WERI-Rb-1 (cell line): ENCODE measurements at regions not wholly inside any gene's neighbourhood (a gene's known extent, or its start where the extent isn't known, plus 50 kb on each side); places are given as distances from the start of the nearest gene placed in this dataset.

Experiments used
- DNase-seq: peaks from one replicate; pipeline ENCODE4 v3.0.0-alpha.2; 2020
- H3K27ac ChIP-seq: fragments of 250-450 bp; sonication (Bioruptor Pico); 2 replicates; pipeline ENCODE4 v1.5.1; 2020; ENCODE audit warnings: mild to moderate bottlenecking, moderate library complexity
- H3K27me3 ChIP-seq: fragments of 250-450 bp; sonication (Bioruptor Pico); 2 replicates; pipeline ENCODE4 v1.5.1; 2021; ENCODE audit warnings: mild to moderate bottlenecking, low read depth, moderate library complexity; ENCODE audit not compliant: insufficient read depth, severe bottlenecking
- H3K36me3 ChIP-seq: fragments of 250-450 bp; sonication (Bioruptor Pico); 2 replicates; pipeline ENCODE4 v1.5.1; 2020; ENCODE audit warnings: mild to moderate bottlenecking, moderate library complexity
- H3K4me3 ChIP-seq: 2 replicates; pipeline ENCODE4 v1.5.1; 2011; ENCODE audit warnings: low read depth, mild to moderate bottlenecking, control low read depth, low read length
- H3K9me3 ChIP-seq: fragments of 250-450 bp; sonication (Bioruptor Pico); 2 replicates; pipeline ENCODE4 v1.5.1; 2021; ENCODE audit warnings: mild to moderate bottlenecking, moderate library complexity; ENCODE audit not compliant: severe bottlenecking
- TF ChIP-seq, protein P1 (sequence below): IDR thresholded peaks from 2 replicates; pipeline ENCODE4 v1.5.1; 2011; ENCODE audit warnings: low read depth, mild to moderate bottlenecking, control low read depth, inconsistent platforms, low read length

DNA sequence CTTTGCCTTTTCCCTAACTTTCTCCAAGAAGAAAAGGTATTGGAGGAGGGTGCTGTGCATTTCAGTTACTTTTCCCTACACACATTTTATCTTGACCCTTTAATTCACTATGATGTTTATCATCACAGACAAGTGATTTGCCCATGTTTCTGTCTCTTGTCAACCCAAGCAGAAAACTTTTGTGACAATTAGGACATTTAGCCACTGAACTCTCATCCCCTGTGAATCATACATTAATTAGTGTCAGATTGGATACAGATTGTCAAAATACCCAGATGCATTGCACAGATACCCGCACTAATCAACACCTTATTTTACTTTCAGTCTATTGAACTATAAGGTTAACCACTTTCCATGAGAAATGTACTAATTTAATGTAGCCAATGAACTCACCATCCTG is 912.9 kb downstream of the SORCS1 start:
- no peak for DNase-seq
- Histone ChIP-seq H3K9me3 (no peaks in the 10 kb centered on the region), H3K36me3 (no peaks in the 10 kb centered on the region), H3K27me3 (no peaks in the 10 kb centered on the region), H3K27ac (no peak overlapping the region), H3K4me3 (no peak overlapping the region)
- TF ChIP-seq, protein P1, sequence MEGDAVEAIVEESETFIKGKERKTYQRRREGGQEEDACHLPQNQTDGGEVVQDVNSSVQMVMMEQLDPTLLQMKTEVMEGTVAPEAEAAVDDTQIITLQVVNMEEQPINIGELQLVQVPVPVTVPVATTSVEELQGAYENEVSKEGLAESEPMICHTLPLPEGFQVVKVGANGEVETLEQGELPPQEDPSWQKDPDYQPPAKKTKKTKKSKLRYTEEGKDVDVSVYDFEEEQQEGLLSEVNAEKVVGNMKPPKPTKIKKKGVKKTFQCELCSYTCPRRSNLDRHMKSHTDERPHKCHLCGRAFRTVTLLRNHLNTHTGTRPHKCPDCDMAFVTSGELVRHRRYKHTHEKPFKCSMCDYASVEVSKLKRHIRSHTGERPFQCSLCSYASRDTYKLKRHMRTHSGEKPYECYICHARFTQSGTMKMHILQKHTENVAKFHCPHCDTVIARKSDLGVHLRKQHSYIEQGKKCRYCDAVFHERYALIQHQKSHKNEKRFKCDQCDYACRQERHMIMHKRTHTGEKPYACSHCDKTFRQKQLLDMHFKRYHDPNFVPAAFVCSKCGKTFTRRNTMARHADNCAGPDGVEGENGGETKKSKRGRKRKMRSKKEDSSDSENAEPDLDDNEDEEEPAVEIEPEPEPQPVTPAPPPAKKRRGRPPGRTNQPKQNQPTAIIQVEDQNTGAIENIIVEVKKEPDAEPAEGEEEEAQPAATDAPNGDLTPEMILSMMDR = no peak

DNA sequence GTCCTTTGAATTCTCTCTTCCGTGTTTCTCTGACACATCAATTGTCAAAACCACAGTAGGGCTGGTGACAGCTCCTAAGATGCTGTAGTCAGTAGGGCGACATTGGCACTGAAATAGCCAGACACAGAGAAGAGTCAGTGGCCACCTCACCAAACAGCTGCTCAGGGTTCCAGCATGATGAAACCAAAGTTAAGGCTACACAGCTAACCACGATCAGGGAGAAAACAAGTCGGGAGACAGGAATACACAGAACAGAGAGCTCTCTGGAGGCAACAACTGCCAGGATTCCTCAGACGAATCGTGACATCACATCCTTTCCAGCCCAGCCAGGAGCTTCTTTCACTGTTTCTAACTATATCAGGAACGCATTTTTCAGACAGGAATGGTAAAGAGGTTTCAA is 922.2 kb downstream of the SORCS1 start:
- DNase-seq = no peak
- no peaks in the 10 kb centered on the region for H3K27me3 ChIP-seq
- TF ChIP-seq, protein P1 = no peak
- no peaks in the 10 kb centered on the region for H3K36me3 ChIP-seq
- no peak overlapping the region for H3K27ac ChIP-seq
- H3K4me3 ChIP-seq = no peak overlapping the region
- no peaks in the 10 kb centered on the region for H3K9me3 ChIP-seq

DNA sequence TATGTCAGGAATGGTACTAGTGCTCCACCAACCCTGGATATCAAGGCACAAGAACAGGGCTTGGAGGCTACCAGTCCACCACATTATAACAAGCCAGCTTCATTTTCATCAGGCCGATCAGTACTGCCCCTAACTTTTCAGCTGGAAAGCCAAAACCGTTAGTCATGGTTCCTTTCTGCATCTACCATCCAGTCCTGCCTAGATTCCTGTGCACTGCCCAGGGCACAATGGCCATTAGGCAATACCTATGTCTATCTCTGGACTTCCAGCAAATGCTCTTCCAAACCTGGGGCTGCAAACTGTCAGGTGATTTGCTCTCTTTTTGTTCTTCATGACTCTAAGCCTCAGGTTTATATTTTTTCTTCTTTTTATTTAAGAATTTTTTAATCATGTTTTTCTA is 937.7 kb downstream of the SORCS1 start:
- H3K9me3 ChIP-seq = no peaks in the 10 kb centered on the region
- TF ChIP-seq, protein P1 = no peak
- DNase-seq = no peak
- H3K4me3 ChIP-seq = no peak overlapping the region
- no peaks in the 10 kb centered on the region for H3K36me3 ChIP-seq
- H3K27me3 ChIP-seq = no peaks in the 10 kb centered on the region
- H3K27ac ChIP-seq = no peak overlapping the region

DNA sequence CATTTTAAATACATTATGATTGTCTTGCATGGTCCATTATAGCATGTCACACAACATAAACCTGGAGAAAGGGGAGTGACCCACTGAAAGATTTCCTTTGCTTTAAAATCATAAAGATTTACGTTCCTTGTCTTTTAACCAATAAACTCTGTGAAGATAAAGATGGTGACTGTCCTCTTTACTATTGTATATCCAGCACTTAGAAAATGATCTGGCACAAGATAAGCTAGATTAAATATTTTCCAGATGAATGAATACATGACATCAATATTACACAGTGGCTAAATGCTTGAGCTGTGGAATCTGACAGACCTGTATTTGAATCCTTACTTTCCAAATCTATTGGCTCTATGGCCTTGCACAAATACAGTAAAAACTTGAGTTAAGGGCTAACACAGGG is 938.4 kb downstream of the SORCS1 start:
- TF ChIP-seq, protein P1 = no peak
- DNase-seq = no peak
- Histone ChIP-seq H3K27me3 (no peaks in the 10 kb centered on the region), H3K4me3 (no peak overlapping the region), H3K36me3 (no peaks in the 10 kb centered on the region), H3K9me3 (no peaks in the 10 kb centered on the region), H3K27ac (no peak overlapping the region)

DNA sequence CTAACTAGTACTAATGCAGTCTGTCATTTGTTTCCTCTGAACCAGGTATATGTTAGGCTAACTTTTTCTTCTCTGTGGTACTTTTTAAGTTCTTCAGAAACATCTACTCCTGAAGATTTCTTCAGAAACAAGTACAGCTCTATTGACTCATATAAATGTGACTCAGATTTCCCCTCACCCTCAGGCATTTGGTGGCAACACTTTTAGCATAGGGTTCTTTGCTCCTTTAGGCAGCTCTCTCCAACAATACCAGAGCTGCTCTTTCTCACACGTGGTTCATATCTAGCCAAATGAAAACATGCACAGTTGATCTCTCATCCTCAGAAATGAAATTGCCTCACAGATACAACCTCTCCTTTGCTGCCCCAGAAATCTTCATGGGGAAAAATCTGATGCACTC is 939.8 kb downstream of the SORCS1 start:
- DNase-seq = no peak
- no peaks in the 10 kb centered on the region for H3K27me3 ChIP-seq
- TF ChIP-seq, protein P1 = no peak

DNA sequence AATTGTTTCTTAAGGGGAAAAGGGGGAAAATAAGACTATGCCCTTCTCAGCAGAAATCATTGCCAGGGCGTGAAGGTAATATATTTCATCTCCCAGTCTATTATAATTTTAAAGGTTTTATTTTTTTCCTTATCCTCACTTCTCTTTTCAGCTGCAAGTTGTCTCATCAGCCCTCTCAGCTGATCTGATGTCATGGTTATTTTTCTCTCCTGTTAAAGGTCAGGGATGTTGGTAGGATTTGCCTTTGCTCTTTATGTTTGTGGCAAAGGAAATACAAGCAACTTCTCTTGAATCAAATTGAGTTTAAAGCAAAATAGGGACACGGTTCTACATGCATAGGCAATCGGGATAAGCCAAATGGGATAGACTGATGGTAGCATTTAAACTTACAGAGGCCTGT is 946.9 kb downstream of the SORCS1 start:
- H3K27ac ChIP-seq = no peak overlapping the region
- TF ChIP-seq, protein P1 = no peak
- H3K27me3 ChIP-seq = no peaks in the 10 kb centered on the region
- H3K36me3 ChIP-seq = no peaks in the 10 kb centered on the region
- no peaks in the 10 kb centered on the region for H3K9me3 ChIP-seq
- no peak overlapping the region for H3K4me3 ChIP-seq
- DNase-seq = no peak

More for the DNA sequence above, 939.8 kb downstream of the SORCS1 start:
- Histone ChIP-seq H3K27ac (no peak overlapping the region), H3K4me3 (no peak overlapping the region), H3K9me3 (no peaks in the 10 kb centered on the region), H3K36me3 (no peaks in the 10 kb centered on the region)
